Testis (tissue), 2 donors: ENCODE measurements at regions not wholly inside any gene's neighbourhood (a gene's known extent, or its start where the extent isn't known, plus 50 kb on each side); places are given as distances from the start of the nearest gene placed in this dataset.

ENCODE experiments used
- DNase-seq: peaks from one replicate; pipeline ENCODE4 v3.0.0-alpha.2; 2019
- H3K27ac ChIP-seq, 2 donors: fragments of 200-600 bp; sonication (generic); one replicate each; pipeline ENCODE4 v1.5.1; 2019
- H3K27me3 ChIP-seq: fragments of 200-600 bp; sonication (generic); one replicate; pipeline ENCODE4 v1.5.1; 2019
- H3K36me3 ChIP-seq: fragments of 200-600 bp; sonication (generic); one replicate; pipeline ENCODE4 v1.5.1; 2017; ENCODE audit warnings: low read depth; ENCODE audit errors: missing control alignments
- H3K4me1 ChIP-seq: fragments of 200-600 bp; sonication (generic); one replicate; pipeline ENCODE4 v1.5.1; 2019
- H3K4me3 ChIP-seq, 2 donors: fragments of 200-600 bp; sonication (generic); one replicate each; pipeline ENCODE4 v1.5.1; 2017 to 2019
- H3K9me3 ChIP-seq: fragments of 200-600 bp; sonication (generic); one replicate; pipeline ENCODE4 v1.5.1; 2017
- CTCF ChIP-seq, 3 experiments: fragments of 450-650 bp in 2 of 3; fragments of 200-600 bp in 1 of 3; sonication (generic) in 1 of 3; IDR thresholded peaks; one replicate each; pipeline ENCODE4 v1.5.1; 2016 to 2019; ENCODE audit warnings: antibody characterized with exemption in 3 of 3, mild to moderate bottlenecking in 2 of 3, moderate library complexity in 1 of 3
- POLR2A ChIP-seq: fragments of 450-650 bp; IDR thresholded peaks from one replicate; pipeline ENCODE4 v1.6.1; 2017; ENCODE audit warnings: antibody characterized with exemption, mild to moderate bottlenecking, moderate library complexity
- WGBS, 2 donors: methylation state at CpG; one replicate each; pipeline ENCODE4 v1.1.5; 2018; 5-methylcytosine and 5-hydroxymethylcytosine counted together
- intact Hi-C: fragments of 100-400 bp; cut with DNase I; formaldehyde crosslinking; loops from one replicate; pipeline ENCODE4 v1.15.1; 2023; ENCODE audit warnings: low total_unique reads

- 87 to 99% methylated on average over 3 of the region's 3 CpGs for WGBS, 2 donors
Measured at GRCh38 chr4:14582677-14583076, 419.6 kb upstream of the CPEB2 start.

GRCh38 chr4:14583331-14583730 is 418.9 kb upstream of the CPEB2 start:
- WGBS, 2 donors = 72 to 74% methylated on average over 2 of the region's 2 CpGs
- intact Hi-C loops = no loop called here
- Histone ChIP-seq H3K4me1 (no peaks in the 10 kb centered on the region), H3K36me3 (no peaks in the 10 kb centered on the region), H3K27me3 (no peaks in the 10 kb centered on the region), H3K9me3 (no peaks in the 10 kb centered on the region), H3K27ac (no peak overlapping the region), H3K4me3 (no peak overlapping the region)
- no peak for DNase-seq
- TF ChIP-seq CTCF (IDR thresholded peaks at IDR 0.05) (no peak), POLR2A (no peak)

More at GRCh38 chr4:14582677-14583076, 419.6 kb upstream of the CPEB2 start:
- DNase-seq = no peak
- TF ChIP-seq CTCF (IDR thresholded peaks at IDR 0.05) (no peak), POLR2A (no peak)
- no peaks in the 10 kb centered on the region for H3K27me3 ChIP-seq
- H3K4me1 ChIP-seq = no peaks in the 10 kb centered on the region
- no peaks in the 10 kb centered on the region for H3K36me3 ChIP-seq
- H3K4me3 ChIP-seq = no peak overlapping the region
- intact Hi-C loops = no loop called here
- H3K9me3 ChIP-seq = no peaks in the 10 kb centered on the region
- H3K27ac ChIP-seq = no peak overlapping the region

GRCh38 chr4:14583752-14584151 is 418.5 kb upstream of the CPEB2 start:
- no peaks in the 10 kb centered on the region for H3K27me3 ChIP-seq
- intact Hi-C loops = no loop called here
- no peaks in the 10 kb centered on the region for H3K36me3 ChIP-seq
- TF ChIP-seq CTCF (IDR thresholded peaks at IDR 0.05) (no peak), POLR2A (no peak)
- no peaks in the 10 kb centered on the region for H3K4me1 ChIP-seq
- no peak overlapping the region for H3K4me3 ChIP-seq
- WGBS, 2 donors = 93 to 95% methylated on average over 7 of the region's 7 CpGs
- H3K9me3 ChIP-seq = no peaks in the 10 kb centered on the region
- H3K27ac ChIP-seq = no peak overlapping the region
- DNase-seq = no peak

GRCh38 chr4:14592950-14593349 is 409.3 kb upstream of the CPEB2 start:
- no peak for TF ChIP-seq CTCF (IDR thresholded peaks at IDR 0.05)
- TF ChIP-seq POLR2A = no peak
- no peaks in the 10 kb centered on the region for H3K9me3 ChIP-seq
- H3K4me3 ChIP-seq = no peak overlapping the region
- no peaks in the 10 kb centered on the region for H3K4me1 ChIP-seq
- intact Hi-C loops = no loop called here
- 85 to 86% methylated on average over 2 of the region's 2 CpGs for WGBS, 2 donors
- DNase-seq = no peak
- no peaks in the 10 kb centered on the region for H3K27me3 ChIP-seq
- H3K36me3 ChIP-seq = no peaks in the 10 kb centered on the region
- no peak overlapping the region for H3K27ac ChIP-seq

- Histone ChIP-seq H3K36me3 (no peaks in the 10 kb centered on the region), H3K27ac (no peak overlapping the region), H3K4me3 (no peak overlapping the region), H3K4me1 (no peaks in the 10 kb centered on the region), H3K27me3 (no peaks in the 10 kb centered on the region), H3K9me3 (no peaks in the 10 kb centered on the region)
- 48 to 56% methylated on average over 4 of the region's 4 CpGs for WGBS, 2 donors
- no peak for DNase-seq
- TF ChIP-seq POLR2A (no peak), CTCF (IDR thresholded peaks at IDR 0.05) (no peak)
- intact Hi-C loops = no loop called here
Measured at GRCh38 chr4:14596028-14596427, 406.3 kb upstream of the CPEB2 start.
